PC-9 (cell line): ENCODE measurements at regions not wholly inside any gene's neighbourhood (a gene's known extent, or its start where the extent isn't known, plus 50 kb on each side); places are given as distances from the start of the nearest gene placed in this dataset.

Source experiments
- CTCF ChIP-seq: fragments of 200-600 bp; sonication (generic); conservative IDR thresholded peaks from 2 replicates; pipeline ENCODE4 v1.6.1; 2017; ENCODE audit warnings: mixed run types, antibody characterized with exemption, mild to moderate bottlenecking, moderate library complexity
- EZH2 ChIP-seq: fragments of 200-600 bp; sonication (generic); IDR thresholded peaks from 2 replicates; pipeline ENCODE4 v1.8.0; 2017; ENCODE audit warnings: antibody characterized with exemption, low read depth

GRCh38 chr5:106374956-106375355, 1295.8 kb downstream of the EFNA5 start:
- TF ChIP-seq CTCF (no peak), EZH2 (no peak)
